NCI-H2227 (cell line): ENCODE measurements at regions not wholly inside any gene's neighbourhood (a gene's known extent, or its start where the extent isn't known, plus 50 kb on each side); places are given as distances from the start of the nearest gene placed in this dataset.

Source experiments
- DNase-seq: peaks from one replicate; lab custom pipeline; 2025; ENCODE audit not compliant: unreplicated experiment; lab: John Stamatoyannopoulos, UW

GRCh38 chr2:2422621-2423020, 91.5 kb upstream of the MYT1L start:
- DNase-seq = no peak

DNA sequence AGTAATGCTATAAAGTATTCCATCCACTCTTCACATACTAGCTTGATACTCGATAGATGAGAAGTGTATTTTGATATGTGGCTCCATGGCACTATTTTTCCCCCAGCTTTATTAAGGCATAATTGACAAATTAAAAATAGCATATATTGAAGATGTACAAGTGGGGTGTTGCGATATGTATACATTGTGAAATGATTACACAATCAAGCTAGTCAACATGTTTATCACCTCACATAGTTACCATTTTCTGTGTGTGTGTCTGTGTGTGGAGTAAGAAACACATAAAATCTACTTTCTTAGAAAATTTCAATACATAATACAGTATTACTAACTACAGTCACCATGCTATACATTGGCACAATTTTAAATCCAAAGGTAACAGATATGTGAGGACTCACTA, 82.5 kb upstream of the MYT1L start:
- no peak for DNase-seq

DNA sequence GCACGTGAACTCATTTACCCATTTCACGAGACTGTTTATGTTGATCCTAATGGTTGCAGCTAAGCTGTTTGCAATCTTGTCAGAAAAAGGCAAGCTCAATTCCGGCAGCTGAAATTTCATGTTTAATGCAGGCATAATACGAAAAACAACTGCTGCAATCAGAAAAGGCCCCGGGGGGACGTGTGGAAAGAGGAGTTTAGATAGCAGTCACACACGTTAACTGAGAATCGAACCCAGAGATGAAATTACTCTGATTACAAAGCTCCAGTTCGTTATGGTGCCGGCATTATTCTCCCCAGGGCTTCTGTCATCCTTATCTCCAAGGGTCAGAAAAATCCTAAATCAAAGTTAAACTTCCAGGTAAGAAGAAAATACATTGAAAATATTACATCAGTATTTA, 79.9 kb upstream of the MYT1L start:
- DNase-seq = no peak

- DNase-seq = no peak
Observed at GRCh38 chr2:2409481-2409880, 78.4 kb upstream of the MYT1L start.

DNA sequence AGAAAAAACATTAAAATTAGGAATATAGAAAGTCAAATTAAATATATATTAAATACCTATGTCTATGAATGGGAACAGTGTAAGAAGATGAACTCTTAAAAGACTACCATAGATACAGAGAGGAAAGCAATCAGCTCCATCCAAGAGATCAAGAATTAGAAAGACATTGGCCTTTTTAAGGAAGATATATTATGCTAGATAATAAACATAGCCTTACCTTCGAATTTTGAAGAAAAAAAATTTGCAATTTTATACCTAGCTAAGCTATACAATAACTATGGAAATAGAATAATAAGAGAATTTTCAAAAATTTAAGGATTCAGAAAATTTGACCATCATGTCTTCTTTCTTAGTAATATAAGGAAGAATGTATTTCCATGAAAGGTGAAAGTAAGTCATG, 74.7 kb upstream of the MYT1L start:
- no peak for DNase-seq

DNA sequence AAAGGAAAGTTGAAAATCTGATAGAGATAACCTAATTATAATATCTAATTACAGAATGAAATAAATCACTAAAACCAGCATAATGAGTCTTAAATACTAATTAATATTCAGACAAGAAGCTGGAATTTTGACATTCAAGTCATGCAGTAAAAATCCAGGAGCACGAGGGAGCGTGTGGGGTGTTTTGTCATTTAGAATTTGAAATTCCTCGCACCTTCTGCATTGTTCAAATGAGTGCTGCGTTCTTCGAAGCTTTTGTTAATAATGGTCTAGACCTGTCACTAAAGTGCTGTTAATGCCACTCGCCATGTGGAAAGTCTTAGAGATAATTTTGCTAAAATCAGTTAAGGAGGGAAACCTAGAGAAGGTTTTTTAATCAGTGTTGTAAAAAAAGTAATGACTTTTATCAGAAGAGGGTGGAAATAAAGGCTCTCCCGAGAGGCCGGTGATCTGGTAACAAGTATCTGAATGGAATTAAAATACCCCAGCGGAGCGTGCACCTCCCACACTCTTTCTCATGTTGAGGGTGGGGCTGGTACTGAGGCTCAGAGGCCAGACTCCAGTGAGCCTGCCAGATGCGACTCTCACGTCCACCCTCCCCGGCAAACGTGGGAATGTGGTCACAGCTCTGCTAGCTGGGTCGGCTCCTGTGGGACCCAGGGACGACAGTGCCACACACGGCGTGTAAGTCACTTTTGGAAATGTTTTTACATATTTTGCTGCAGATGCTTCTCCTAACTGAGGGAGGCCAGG, 69.4 kb upstream of the MYT1L start:
- no peak for DNase-seq

DNA sequence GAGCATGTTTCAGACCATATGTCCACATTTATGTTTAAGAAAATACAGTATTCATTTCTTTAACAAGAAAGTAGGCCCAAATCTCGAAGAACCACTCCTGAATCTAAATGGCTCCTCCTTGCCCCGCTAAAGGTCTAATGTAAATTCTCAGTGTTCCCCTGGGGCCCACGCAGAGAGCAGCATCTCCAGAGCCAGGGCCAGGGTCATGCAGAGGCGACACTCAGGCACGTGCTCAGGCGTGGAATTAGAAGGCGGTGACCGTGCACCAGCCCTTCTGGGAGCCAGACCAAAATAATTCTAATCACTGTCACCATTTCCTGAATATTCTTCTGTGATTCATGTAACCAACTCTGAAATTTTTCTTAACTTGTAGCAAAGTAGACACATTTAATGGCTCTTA, 68.3 kb upstream of the MYT1L start:
- no peak for DNase-seq

GRCh38 chr2:2392332-2392731, 61.3 kb upstream of the MYT1L start:
- no peak for DNase-seq

GRCh38 chr2:2389215-2389614, 58.1 kb upstream of the MYT1L start:
- DNase-seq = no peak
